HepG2 (cell line): ENCODE measurements at regions not wholly inside any gene's neighbourhood (a gene's known extent, or its start where the extent isn't known, plus 50 kb on each side); places are given as distances from the start of the nearest gene placed in this dataset.

Experiments used
- ATAC-seq: fragments of 200-7000 bp; cut with Tn5 transposase; 3 replicates; pipeline ENCODE4 v1.9.1; 2020; ENCODE audit warnings: mild to moderate bottlenecking, moderate library complexity
- BruUV-seq: library from RNA; stranded (reverse); fragments of 400-500 nt; replicated peaks from 2 replicates; lab custom pipeline; 2021; lab: Mats Ljungman, UMichigan
- CTCF ChIA-PET: fragments of 300-600 bp; formaldehyde crosslinking; extraction: SDS; loops from one replicate; lab custom pipeline; 2021; ENCODE audit warnings: low total read pairs, inconsistent platforms, low intra/inter-chr PET ratio; lab: Yijun Ruan, JAX
- POLR2A ChIA-PET: fragments of 350-600 bp; sonication (Branson Sonifier 250); formaldehyde crosslinking; loops from one replicate; lab custom pipeline; 2020; ENCODE audit warnings: antibody characterized with exemption, inconsistent platforms; lab: Yijun Ruan, JAX
- DNase-seq: peaks from one replicate; pipeline ENCODE4 v3.0.0-alpha.2; 2015; ENCODE audit warnings: low spot score
- FAIRE-seq: peaks from 3 replicates; lab custom pipeline; 2011; peaks lifted over from hg19 to GRCh38; lab: Jason Lieb, UNC
- H2AFZ ChIP-seq: one replicate; pipeline ENCODE4 v1.6.1; 2011; ENCODE audit warnings: low read length, inconsistent platforms
- H3K27ac ChIP-seq: fragments of 300-600 bp; 3 replicates; pipeline ENCODE4 v1.8.0; 2011; ENCODE audit warnings: mixed run types, mild to moderate bottlenecking, mixed read lengths, low read length, inconsistent platforms; ENCODE audit not compliant: insufficient read depth; ENCODE audit errors: extremely low read length
- H3K27me3 ChIP-seq, 2 experiments: fragments of 200-600 bp in 1 of 2; 2 replicates in 1 of 2; 3 replicates in 1 of 2; pipeline versions ENCODE4 v1.6.0 to v1.8.0; 2011; ENCODE audit warnings: low read length in 2 of 2, mild to moderate bottlenecking in 2 of 2, moderate library complexity in 2 of 2, inconsistent platforms in 1 of 2; ENCODE audit not compliant: insufficient read depth in 2 of 2, control insufficient read depth in 1 of 2
- H3K36me3 ChIP-seq, 2 experiments: fragments of 200-600 bp in 1 of 2; replicated peaks in 1 of 2; 2 replicates in 1 of 2; 3 replicates in 1 of 2; pipeline versions ENCODE4 v1.5.1 to v1.8.0; 2011; ENCODE audit warnings: low read length in 2 of 2, inconsistent platforms in 1 of 2; ENCODE audit not compliant: insufficient read depth in 2 of 2, control insufficient read depth in 1 of 2
- H3K4me1 ChIP-seq: 2 replicates; pipeline ENCODE4 v1.5.1; 2012; ENCODE audit warnings: low read length, inconsistent platforms; ENCODE audit not compliant: insufficient read depth
- H3K4me2 ChIP-seq: 2 replicates; pipeline ENCODE4 v1.6.0; 2011; ENCODE audit warnings: low read depth, low read length, inconsistent platforms
- H3K4me3 ChIP-seq, 3 experiments: fragments of 200-600 bp in 1 of 3; sonication (generic), shearing (Covaris generic) in 1 of 3; replicated peaks in 1 of 3; 2 replicates each; pipeline ENCODE4 v1.5.1; 2011 to 2016; ENCODE audit warnings: low read length in 3 of 3, inconsistent platforms in 2 of 3, low read depth in 2 of 3, mild to moderate bottlenecking in 2 of 3, control low read depth in 1 of 3, mixed read lengths in 1 of 3; ENCODE audit not compliant: insufficient read depth in 1 of 3
- H3K79me2 ChIP-seq: one replicate; pipeline ENCODE4 v1.6.1; 2011; ENCODE audit warnings: low read length, inconsistent platforms; ENCODE audit not compliant: insufficient read depth
- H3K9ac ChIP-seq: 2 replicates; pipeline ENCODE4 v1.6.0; 2011; ENCODE audit warnings: mild to moderate bottlenecking, low read depth, low read length, inconsistent platforms; ENCODE audit not compliant: insufficient read depth
- H3K9me3 ChIP-seq: 2 replicates; pipeline ENCODE4 v1.5.1; 2012; ENCODE audit warnings: mild to moderate bottlenecking, low read length
- H4K20me1 ChIP-seq: 2 replicates; pipeline ENCODE4 v1.6.0; 2011; ENCODE audit warnings: inconsistent platforms, mild to moderate bottlenecking, low read length, moderate library complexity; ENCODE audit not compliant: insufficient read depth
- CEBPG ChIP-seq: IDR thresholded peaks from 2 replicates; pipeline ENCODE4 v1.6.1; 2016
- CREB3 ChIP-seq: sonication (generic); formaldehyde crosslinking; IDR thresholded peaks from 2 replicates; pipeline ENCODE4 v1.5.0; 2020; ENCODE audit warnings: missing genetic modification reagents
- FOXP1 ChIP-seq, 2 experiments: fragments of 450-650 bp in 1 of 2; IDR thresholded peaks; 2 replicates each; pipeline ENCODE4 v1.6.1; 2017 to 2018; ENCODE audit warnings: antibody characterized with exemption in 1 of 2
- GATAD1 ChIP-seq: IDR thresholded peaks from 2 replicates; pipeline ENCODE4 v1.6.1; 2016; ENCODE audit warnings: missing genetic modification reagents, missing compliant biosample characterization
- GRHL1 ChIP-seq: sonication (generic); formaldehyde crosslinking; conservative IDR thresholded peaks from 2 replicates; pipeline ENCODE4 v1.8.0; 2022; ENCODE audit warnings: missing genetic modification reagents
- JARID2 ChIP-seq: sonication (generic); formaldehyde crosslinking; IDR thresholded peaks from 2 replicates; pipeline ENCODE4 v1.8.1; 2023; ENCODE audit warnings: missing genetic modification reagents, inconsistent platforms; ENCODE audit not compliant: insufficient replicate concordance
- NONO ChIP-seq, 2 experiments: fragments of 450-650 bp in 1 of 2; sonication (generic) in 1 of 2; formaldehyde crosslinking in 1 of 2; IDR thresholded peaks in 1 of 2; conservative IDR thresholded peaks in 1 of 2; 2 replicates each; pipeline versions ENCODE4 v1.6.1 to v1.8.0; 2017 to 2022; ENCODE audit warnings: mild to moderate bottlenecking in 1 of 2, missing genetic modification reagents in 1 of 2, moderate library complexity in 1 of 2
- RBAK ChIP-seq: sonication (generic); formaldehyde crosslinking; IDR thresholded peaks from 2 replicates; pipeline ENCODE4 v1.5.1; 2020; ENCODE audit warnings: mild to moderate bottlenecking, missing genetic modification reagents
- SKI ChIP-seq: fragments of 450-650 bp; IDR thresholded peaks from one replicate; pipeline ENCODE4 v1.6.1; 2018; ENCODE audit warnings: mild to moderate bottlenecking; ENCODE audit not compliant: partially characterized antibody
- THAP7 ChIP-seq: sonication (generic); formaldehyde crosslinking; IDR thresholded peaks from 2 replicates; pipeline ENCODE4 v1.8.1; 2023; ENCODE audit warnings: mild to moderate bottlenecking, missing genetic modification reagents
- ZBTB25 ChIP-seq: IDR thresholded peaks from 2 replicates; pipeline ENCODE4 v1.6.1; 2018; ENCODE audit warnings: missing genetic modification reagents
- ZNF280B ChIP-seq: sonication (generic); formaldehyde crosslinking; IDR thresholded peaks from 2 replicates; pipeline ENCODE4 v1.5.0; 2020; ENCODE audit warnings: missing genetic modification reagents, mild to moderate bottlenecking, borderline replicate concordance
- ZNF337 ChIP-seq: sonication (generic); formaldehyde crosslinking; IDR thresholded peaks from 2 replicates; pipeline ENCODE4 v1.5.1; 2020; ENCODE audit warnings: missing genetic modification reagents, low read depth, mild to moderate bottlenecking, borderline replicate concordance
- ZNF567 ChIP-seq: sonication (generic); formaldehyde crosslinking; IDR thresholded peaks from 2 replicates; pipeline ENCODE4 v1.8.1; 2023; ENCODE audit warnings: mild to moderate bottlenecking, missing genetic modification reagents, borderline replicate concordance
- ZNF691 ChIP-seq: sonication (generic); formaldehyde crosslinking; IDR thresholded peaks from 2 replicates; pipeline ENCODE4 v1.4.0; 2020; ENCODE audit warnings: missing genetic modification reagents, low read depth, mild to moderate bottlenecking, borderline replicate concordance
- ZNF703 ChIP-seq: sonication (generic); formaldehyde crosslinking; IDR thresholded peaks from 2 replicates; pipeline ENCODE4 v1.5.1; 2020; ENCODE audit warnings: missing genetic modification reagents, mild to moderate bottlenecking, moderate library complexity, borderline replicate concordance
- WGBS: methylation state at CpG from one replicate; pipeline ENCODE4 v1.1.6; 2017; ENCODE audit warnings: low lambda C conversion rate; 5-methylcytosine and 5-hydroxymethylcytosine counted together
- in situ Hi-C: cut with HindIII; loops from 2 replicates; pipeline ENCODE4 v1.10.0; 2017; ENCODE audit warnings: low pct_unique_long_range_greater_than_20kb; ENCODE audit not compliant: extremely low pct_ligation_motif_present
- intact Hi-C: fragments of 100-400 bp; cut with micrococcal nuclease; formaldehyde crosslinking; loops from one replicate; pipeline ENCODE4 v1.10.0; 2022; ENCODE audit not compliant: unreplicated experiment

- DNase-seq (no peak), FAIRE-seq (no peak), ATAC-seq (no peak)
- Histone ChIP-seq H3K79me2 (no peaks in the 10 kb centered on the region), H3K4me3 (no peak overlapping the region), H4K20me1 (no peaks in the 10 kb centered on the region), H3K9me3 (no peaks in the 10 kb centered on the region), H3K4me1 (peaks cover 47% of the 10 kb centered on the region), H3K27me3 (no peaks in the 10 kb centered on the region), H2AFZ (no peak overlapping the region), H3K4me2 (no peak overlapping the region), H3K9ac (no peak overlapping the region), H3K27ac (no peak overlapping the region), H3K36me3 (no peaks in the 10 kb centered on the region)
- in situ Hi-C loops (no loop called here), intact Hi-C loops (loop anchor here (2.0 to 10.0 kb wide), 3 partner anchors 25 to 210 kb away; no protein-coding TSS in a partner anchor)
- ChIA-PET CTCF (interaction anchor here (0.7 kb wide), 1 partner anchor 147 kb away, joined by 3 read pairs; no protein-coding TSS in a partner anchor), POLR2A (interaction anchor here (1.0 kb wide), 1 partner anchor 22 kb away, joined by 3 read pairs; no protein-coding TSS in a partner anchor)
- no TSS peak for BruUV-seq
- WGBS = 85% methylated on average over 13 of the region's 13 CpGs
- TF ChIP-seq THAP7 (CRISPR knock-in tag) (no peak), ZNF703 (no peak), SKI (no peak), ZNF691 (CRISPR knock-in tag) (no peak), ZNF567 (CRISPR knock-in tag) (no peak), CEBPG (CRISPR knock-in tag) (no peak), GATAD1 (CRISPR knock-in tag) (no peak), NONO (IDR thresholded peaks at IDR 0.05) (no peak), NONO (CRISPR knock-in tag; conservative IDR thresholded peaks at IDR 0.05) (no peak), FOXP1 (IDR thresholded peaks at IDR 0.05) (no peak), FOXP1 (CRISPR knock-in tag; IDR thresholded peaks at IDR 0.05) (no peak), GRHL1 (no peak), RBAK (CRISPR knock-in tag) (no peak), ZBTB25 (CRISPR knock-in tag) (no peak), CREB3 (no peak), ZNF280B (CRISPR knock-in tag) (no peak), ZNF337 (CRISPR knock-in tag) (no peak), JARID2 (no peak)
These were observed 131.7 kb downstream of the MYCN start for GRCh38 chr2:16071865-16072637.
